ENCODE measurements at regions not wholly inside any gene's neighbourhood (a gene's known extent, or its start where the extent isn't known, plus 50 kb on each side); places are given as distances from the start of the nearest gene placed in this dataset.

DNA sequence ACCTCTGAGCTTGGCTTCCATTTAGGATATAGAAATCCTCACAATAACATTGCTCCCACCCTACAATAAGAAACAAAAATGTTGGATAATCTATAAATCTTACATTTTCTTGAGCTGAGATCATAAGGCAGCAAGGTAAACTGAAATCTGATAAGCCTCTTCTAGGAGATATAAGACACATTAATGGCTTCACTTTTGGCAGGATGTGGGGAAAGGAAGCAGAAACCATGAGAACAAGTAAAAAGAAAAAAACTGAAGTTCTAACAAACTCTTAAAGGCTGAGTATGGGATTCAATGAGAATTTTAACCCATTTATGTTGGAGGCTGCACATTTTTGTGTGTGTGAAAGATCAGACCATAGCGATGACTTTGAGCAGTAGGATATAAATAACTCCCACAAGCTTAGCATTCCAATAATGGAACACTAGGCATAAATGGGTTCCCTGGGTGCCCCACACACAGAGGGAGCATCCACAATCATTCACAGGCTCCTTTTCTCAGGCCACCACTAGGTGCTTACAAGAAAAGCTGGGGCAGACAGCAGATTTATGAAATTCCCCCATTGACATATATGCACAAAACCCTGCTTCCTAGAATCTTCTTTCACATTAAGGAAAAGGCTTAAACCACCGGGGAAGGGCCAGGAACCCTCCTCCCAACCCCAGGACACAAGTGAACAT is 564.9 kb upstream of the MGMT start:
- no peak for DNase-seq (ENCODE audit: low spot score)
- Mint-ChIP-seq H3K4me3 (ENCODE audit: low read depth) (no peak overlapping the region), H3K36me3 (ENCODE audit: low read depth) (no peaks in the 10 kb centered on the region), H3K27me3 (ENCODE audit: low read depth) (no peaks in the 10 kb centered on the region), H3K9me3 (no peaks in the 10 kb centered on the region), H3K27ac (no peak overlapping the region), H3K4me1 (ENCODE audit: low read depth) (peaks cover 14% of the 10 kb centered on the region)
- intact Hi-C loops (cut with micrococcal nuclease) = no loop called here

DNA sequence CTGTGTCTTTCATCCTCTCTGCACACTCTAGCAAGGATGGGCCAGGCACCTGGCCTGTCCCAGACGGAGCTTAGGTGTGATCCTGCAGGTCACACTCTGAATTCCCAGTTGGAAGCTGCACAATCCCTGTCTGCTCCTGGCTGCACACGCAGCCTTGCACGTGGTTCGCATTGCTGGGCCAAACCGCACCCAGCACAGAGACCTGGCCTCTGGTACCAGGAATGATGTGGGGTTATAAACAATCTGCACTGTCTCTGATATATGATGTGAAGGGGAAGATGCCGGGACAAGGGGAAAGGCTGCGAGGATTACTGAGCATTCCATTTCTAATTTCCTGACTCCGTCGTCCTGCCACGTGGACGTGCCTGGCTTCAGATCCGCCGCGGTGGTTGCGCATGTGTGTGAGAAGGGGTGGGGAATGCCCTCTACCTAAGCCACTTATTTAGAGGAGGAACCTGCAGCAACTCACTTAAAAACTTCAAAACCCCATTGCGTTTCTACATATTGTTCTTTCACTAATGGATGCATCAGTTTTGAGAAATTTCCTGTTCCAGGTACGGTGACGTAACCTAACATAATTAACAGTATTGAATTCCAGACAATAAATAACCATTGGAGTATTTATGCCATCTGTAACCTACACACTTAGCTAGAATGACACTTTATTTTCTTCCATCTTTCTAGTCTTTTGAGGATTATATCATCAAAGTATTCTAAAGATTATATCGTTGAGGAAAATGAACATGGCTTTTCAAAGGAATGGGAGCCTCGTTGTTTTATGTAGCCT is 559.7 kb upstream of the MGMT start:
- Mint-ChIP-seq H3K27me3 (ENCODE audit: low read depth) (no peaks in the 10 kb centered on the region), H3K27ac (peak overlapping the region; percentile 44), H3K9me3 (peaks cover 5% of the 10 kb centered on the region), H3K4me1 (ENCODE audit: low read depth) (peaks cover 23% of the 10 kb centered on the region), H3K4me3 (ENCODE audit: low read depth) (no peak overlapping the region), H3K36me3 (ENCODE audit: low read depth) (no peaks in the 10 kb centered on the region)
- DNase-seq (ENCODE audit: low spot score) = no peak
- intact Hi-C loops (cut with micrococcal nuclease) = no loop called here

DNA sequence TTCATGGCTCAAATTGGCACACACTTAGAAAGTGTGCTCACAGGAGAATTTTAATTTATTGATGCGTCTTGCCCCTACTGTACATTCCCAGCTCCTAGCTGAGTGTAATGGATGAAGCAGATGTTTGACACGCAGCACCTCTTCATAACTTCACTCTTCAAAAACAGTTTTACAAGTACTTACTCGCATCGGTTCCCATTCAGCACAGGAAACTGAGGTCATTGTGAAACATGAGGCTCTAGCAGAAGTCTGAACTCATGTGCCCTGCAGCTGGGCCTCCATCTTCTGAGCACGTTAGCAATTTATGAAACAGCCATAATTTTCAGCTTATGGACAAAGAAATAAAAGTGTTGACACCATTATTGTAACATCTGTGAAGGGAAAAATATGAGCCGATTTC is 558.9 kb upstream of the MGMT start:
- intact Hi-C loops (cut with micrococcal nuclease) = no loop called here
- Mint-ChIP-seq H3K27me3 (ENCODE audit: low read depth) (no peaks in the 10 kb centered on the region), H3K9me3 (peaks cover 5% of the 10 kb centered on the region), H3K4me1 (ENCODE audit: low read depth) (peaks cover 24% of the 10 kb centered on the region), H3K27ac (peak overlapping the region; percentile 44), H3K4me3 (ENCODE audit: low read depth) (no peak overlapping the region), H3K36me3 (ENCODE audit: low read depth) (no peaks in the 10 kb centered on the region)
- peak; percentile 11 for DNase-seq (ENCODE audit: low spot score)

DNA sequence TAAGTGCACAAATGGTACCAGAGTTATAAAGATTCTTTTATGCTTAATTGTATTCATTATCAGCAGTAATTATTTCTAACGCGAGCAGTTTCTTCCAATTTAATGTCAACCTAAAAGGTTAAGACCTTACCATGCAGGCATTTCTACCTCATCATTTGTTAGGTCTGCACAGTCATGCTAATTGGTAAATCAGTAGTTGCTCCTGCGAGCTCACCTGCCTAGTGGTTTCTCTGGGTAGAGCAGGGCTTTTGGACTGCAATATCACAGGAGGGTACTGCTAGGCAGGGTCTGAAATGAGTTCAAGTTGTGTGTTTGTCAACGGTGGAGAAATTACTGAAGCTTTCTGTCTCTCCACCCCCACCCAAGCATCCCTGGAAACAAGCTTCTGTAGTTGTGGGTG is 558.5 kb upstream of the MGMT start:
- DNase-seq (ENCODE audit: low spot score) = no peak
- Mint-ChIP-seq H3K36me3 (ENCODE audit: low read depth) (no peaks in the 10 kb centered on the region), H3K4me3 (ENCODE audit: low read depth) (no peak overlapping the region), H3K4me1 (ENCODE audit: low read depth) (peaks cover 28% of the 10 kb centered on the region), H3K27ac (no peak overlapping the region), H3K9me3 (peaks cover 5% of the 10 kb centered on the region), H3K27me3 (ENCODE audit: low read depth) (no peaks in the 10 kb centered on the region)
- intact Hi-C loops (cut with micrococcal nuclease) = no loop called here

DNA sequence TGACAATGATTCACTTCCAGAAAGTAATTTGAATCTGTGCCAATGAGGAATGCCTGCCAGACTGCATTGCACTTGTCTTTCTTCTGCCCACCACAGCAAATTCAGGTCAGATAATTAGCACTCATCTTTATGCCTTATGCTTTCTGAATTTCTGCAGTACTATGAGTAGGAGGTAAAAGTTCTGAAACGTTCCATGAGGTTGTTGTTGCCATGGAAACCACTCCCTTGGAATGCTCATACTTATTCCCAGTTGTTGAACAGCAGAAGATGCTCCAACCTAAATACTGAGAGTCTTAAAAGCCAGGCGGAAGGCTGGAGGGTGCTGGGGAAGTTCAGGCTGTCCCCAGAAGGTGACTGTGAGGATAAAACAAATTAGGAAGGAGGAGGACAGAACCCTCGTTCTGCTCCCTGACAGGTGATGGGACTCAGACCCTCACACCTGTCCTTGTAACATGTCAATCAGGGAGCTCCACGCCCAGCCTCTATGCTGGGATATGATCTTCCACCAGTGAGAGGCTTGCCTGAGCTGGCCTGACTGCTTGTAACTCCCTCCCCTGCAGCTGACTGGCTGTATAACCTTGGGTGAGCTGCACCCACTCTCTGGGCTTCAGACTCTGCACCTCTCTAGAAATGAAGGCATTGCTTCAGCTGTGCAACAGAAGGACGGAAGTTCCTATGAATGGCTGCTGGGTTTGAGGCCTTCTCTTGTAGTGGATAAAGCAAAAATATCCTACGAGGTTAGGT is 554.3 kb upstream of the MGMT start:
- peaks cover 5% of the 10 kb centered on the region for H3K9me3 Mint-ChIP-seq
- no peak overlapping the region for H3K4me3 Mint-ChIP-seq (ENCODE audit: low read depth)
- H3K27ac Mint-ChIP-seq = peak overlapping the region; percentile 15
- H3K36me3 Mint-ChIP-seq (ENCODE audit: low read depth) = no peaks in the 10 kb centered on the region
- DNase-seq (ENCODE audit: low spot score) = no peak
- intact Hi-C loops (cut with micrococcal nuclease) = no loop called here
- no peaks in the 10 kb centered on the region for H3K27me3 Mint-ChIP-seq (ENCODE audit: low read depth)
- H3K4me1 Mint-ChIP-seq (ENCODE audit: low read depth) = peaks cover 29% of the 10 kb centered on the region

GRCh38 chr10:128914681-128915080 is 552.4 kb upstream of the MGMT start:
- Mint-ChIP-seq H3K4me1 (ENCODE audit: low read depth) (peaks cover 22% of the 10 kb centered on the region), H3K27me3 (ENCODE audit: low read depth) (no peaks in the 10 kb centered on the region)

DNA sequence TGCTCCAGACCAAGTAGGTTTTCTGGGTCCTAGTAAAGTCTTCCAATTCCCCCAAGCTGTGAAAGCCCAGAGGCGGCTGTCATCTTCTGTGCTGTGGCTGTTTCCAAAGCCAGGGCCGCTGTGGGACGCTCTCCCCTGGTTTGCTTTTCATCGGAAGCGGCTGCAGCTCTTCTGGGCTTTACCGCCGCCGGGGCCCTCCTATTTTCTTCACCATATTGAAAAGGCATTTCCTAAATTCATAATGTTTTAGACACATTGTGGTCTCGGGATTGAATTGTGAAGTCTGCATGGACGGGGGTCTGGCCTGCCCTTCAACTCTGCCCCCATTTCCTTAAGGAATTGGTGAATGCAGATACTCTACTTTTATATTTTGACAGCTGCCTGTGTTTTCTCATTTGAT is 551.4 kb upstream of the MGMT start:
- DNase-seq (ENCODE audit: low spot score) = no peak
- Mint-ChIP-seq H3K9me3 (no peaks in the 10 kb centered on the region), H3K4me3 (ENCODE audit: low read depth) (no peak overlapping the region), H3K27me3 (ENCODE audit: low read depth) (no peaks in the 10 kb centered on the region), H3K27ac (no peak overlapping the region), H3K4me1 (ENCODE audit: low read depth) (peaks cover 22% of the 10 kb centered on the region), H3K36me3 (ENCODE audit: low read depth) (no peaks in the 10 kb centered on the region)
- intact Hi-C loops (cut with micrococcal nuclease) = no loop called here

More at GRCh38 chr10:128914681-128915080, 552.4 kb upstream of the MGMT start:
- no peaks in the 10 kb centered on the region for H3K36me3 Mint-ChIP-seq (ENCODE audit: low read depth)
- no peak overlapping the region for H3K27ac Mint-ChIP-seq
- DNase-seq (ENCODE audit: low spot score) = no peak
- H3K9me3 Mint-ChIP-seq = peaks cover 5% of the 10 kb centered on the region
- H3K4me3 Mint-ChIP-seq (ENCODE audit: low read depth) = no peak overlapping the region
- intact Hi-C loops (cut with micrococcal nuclease) = no loop called here

- Mint-ChIP-seq H3K36me3 (ENCODE audit: low read depth) (no peaks in the 10 kb centered on the region), H3K4me1 (ENCODE audit: low read depth) (peaks cover 22% of the 10 kb centered on the region), H3K4me3 (ENCODE audit: low read depth) (no peak overlapping the region), H3K27me3 (ENCODE audit: low read depth) (no peaks in the 10 kb centered on the region), H3K27ac (no peak overlapping the region), H3K9me3 (no peaks in the 10 kb centered on the region)
- DNase-seq (ENCODE audit: low spot score) = no peak
- intact Hi-C loops (cut with micrococcal nuclease) = no loop called here
These were observed 550.7 kb upstream of the MGMT start for GRCh38 chr10:128916383-128916782.

DNA sequence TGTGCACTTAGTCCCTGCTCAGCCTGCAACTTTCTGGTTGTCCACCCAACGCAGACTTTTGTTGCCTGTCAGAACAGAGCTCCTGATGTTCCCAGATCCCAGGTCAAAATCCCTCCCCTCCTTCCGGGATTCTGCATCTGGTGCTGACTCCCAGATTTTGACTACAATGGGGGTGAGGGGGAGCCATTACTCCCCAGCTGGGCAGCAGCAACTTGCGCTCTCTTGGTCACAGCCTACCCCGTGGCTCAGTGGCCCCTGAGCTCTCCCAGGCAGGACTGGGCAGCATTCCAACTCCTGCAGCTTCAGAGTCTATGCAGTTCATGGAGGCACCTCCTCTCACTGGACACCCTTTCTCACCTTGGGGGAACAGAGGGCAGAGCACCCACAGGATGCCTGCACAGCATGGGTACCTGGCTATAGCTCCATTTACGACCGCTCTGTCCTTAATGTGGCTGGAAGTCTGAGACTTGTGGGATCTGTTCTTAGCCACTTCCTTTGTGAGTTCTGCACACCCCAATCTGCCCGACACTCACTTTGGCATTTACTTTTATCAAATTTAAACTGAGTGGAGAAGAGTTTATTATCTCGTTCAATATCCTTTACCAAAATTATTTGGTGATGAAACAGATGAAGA is 545.5 kb upstream of the MGMT start:
- Mint-ChIP-seq H3K36me3 (ENCODE audit: low read depth) (no peaks in the 10 kb centered on the region), H3K9me3 (peaks cover 5% of the 10 kb centered on the region), H3K27me3 (ENCODE audit: low read depth) (no peaks in the 10 kb centered on the region), H3K4me1 (ENCODE audit: low read depth) (no peaks in the 10 kb centered on the region), H3K4me3 (ENCODE audit: low read depth) (no peak overlapping the region), H3K27ac (no peak overlapping the region)
- no peak for DNase-seq (ENCODE audit: low spot score)
- intact Hi-C loops (cut with micrococcal nuclease) = no loop called here

- H3K27me3 Mint-ChIP-seq (ENCODE audit: low read depth) = no peaks in the 10 kb centered on the region
- no peak for DNase-seq (ENCODE audit: low spot score)
- intact Hi-C loops (cut with micrococcal nuclease) = no loop called here
- no peaks in the 10 kb centered on the region for H3K4me1 Mint-ChIP-seq (ENCODE audit: low read depth)
- no peak overlapping the region for H3K27ac Mint-ChIP-seq
- peaks cover 5% of the 10 kb centered on the region for H3K9me3 Mint-ChIP-seq
- no peaks in the 10 kb centered on the region for H3K36me3 Mint-ChIP-seq (ENCODE audit: low read depth)
- no peak overlapping the region for H3K4me3 Mint-ChIP-seq (ENCODE audit: low read depth)
These were observed 544.9 kb upstream of the MGMT start for GRCh38 chr10:128922172-128922571.

GRCh38 chr10:128922619-128923196 is 544.3 kb upstream of the MGMT start:
- peaks cover 5% of the 10 kb centered on the region for H3K9me3 Mint-ChIP-seq
- H3K36me3 Mint-ChIP-seq (ENCODE audit: low read depth) = no peaks in the 10 kb centered on the region
- no peak overlapping the region for H3K27ac Mint-ChIP-seq
- no peaks in the 10 kb centered on the region for H3K27me3 Mint-ChIP-seq (ENCODE audit: low read depth)
- no peak overlapping the region for H3K4me3 Mint-ChIP-seq (ENCODE audit: low read depth)
- intact Hi-C loops (cut with micrococcal nuclease) = no loop called here
- DNase-seq (ENCODE audit: low spot score) = no peak
- no peaks in the 10 kb centered on the region for H3K4me1 Mint-ChIP-seq (ENCODE audit: low read depth)

DNA sequence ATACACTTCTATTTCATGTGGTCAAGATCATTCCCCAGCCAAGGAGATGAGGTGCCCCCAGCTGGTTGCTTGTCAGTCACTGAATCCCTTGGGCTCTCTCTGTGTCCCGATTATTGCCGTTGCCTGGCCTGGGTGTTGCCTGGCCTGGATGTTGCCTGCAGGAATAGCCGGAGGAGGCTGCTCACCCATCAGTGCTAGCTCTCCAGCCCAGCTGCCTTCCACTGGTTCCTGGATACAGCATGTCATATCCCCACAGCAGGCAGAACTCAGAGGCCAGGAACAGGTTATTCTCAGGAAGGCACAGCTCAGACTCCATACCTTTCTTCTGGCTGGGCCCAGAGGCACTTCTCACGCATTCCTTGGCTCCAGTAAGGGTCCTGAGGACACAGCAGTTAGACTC is 542.1 kb upstream of the MGMT start:
- Mint-ChIP-seq H3K27ac (no peak overlapping the region), H3K4me3 (ENCODE audit: low read depth) (no peak overlapping the region), H3K36me3 (ENCODE audit: low read depth) (no peaks in the 10 kb centered on the region), H3K4me1 (ENCODE audit: low read depth) (no peaks in the 10 kb centered on the region), H3K9me3 (peaks cover 5% of the 10 kb centered on the region), H3K27me3 (ENCODE audit: low read depth) (peaks cover 5% of the 10 kb centered on the region)
- intact Hi-C loops (cut with micrococcal nuclease) = no loop called here
- DNase-seq (ENCODE audit: low spot score) = no peak

Measured in activated T-helper 2 cell treated with anti-CD3 and anti-CD28 coated beads, Interferon-gamma antibody, Interleukin-2, Interleukin-4, amounts not matched to agents 10 μg/mL and 5 μg/mL and 100 μg/mL, durations not matched to agents 14 hours and 24 hours and 36 hours (primary cell).